ENCODE measurements at regions not wholly inside any gene's neighbourhood (a gene's known extent, or its start where the extent isn't known, plus 50 kb on each side); places are given as distances from the start of the nearest gene placed in this dataset.

DNA sequence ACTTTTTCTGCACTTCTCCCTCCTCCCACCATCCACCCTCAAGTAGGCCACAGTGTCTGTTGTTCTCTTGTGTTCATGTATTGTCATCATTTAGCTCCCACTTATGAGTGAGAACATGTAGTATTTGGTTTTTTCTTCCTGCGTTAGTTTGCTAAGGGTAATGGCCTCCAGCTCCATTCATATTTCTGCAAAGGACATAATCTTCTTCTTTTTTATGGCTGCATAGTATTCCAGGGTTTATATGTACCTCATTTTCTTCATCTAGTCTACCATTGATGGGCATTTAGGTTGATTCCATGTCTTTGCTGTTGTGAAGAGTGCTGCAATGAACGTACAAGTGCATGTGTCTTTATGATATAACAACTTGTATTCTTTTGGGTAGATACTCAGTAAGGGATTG lies 230.4 kb downstream of the ARL4A start:
- H3K9ac ChIP-seq (ENCODE audit: low read length): no peak overlapping the region
- H3K4me2 ChIP-seq (replicated peaks; ENCODE audit: low read depth, low read length, poor library complexity, severe bottlenecking): no peak overlapping the region
- Mint-ChIP-seq H3K4me1 (no peaks in the 10 kb centered on the region), H3K4me3 (no peak overlapping the region), H3K27me3 (peaks cover 4% of the 10 kb centered on the region), H3K27ac (no peak overlapping the region), H3K9me3 (ENCODE audit: insufficient read depth) (no peaks in the 10 kb centered on the region)
- H3K9me3 ChIP-seq (ENCODE audit: control extremely low read depth in 1 of 3, control insufficient read depth in 2 of 3, insufficient read depth in 1 of 3, low read length in 2 of 3): no peaks in the 10 kb centered on the region
- ATAC-seq (ENCODE audit: low read depth) (no peak), DNase-seq (no peak)
- no peaks in the 10 kb centered on the region for H3K79me2 ChIP-seq (ENCODE audit: control insufficient read depth, insufficient read depth, low read length)
- H4K20me1 ChIP-seq (ENCODE audit: control insufficient read depth, insufficient read depth, low read length, poor library complexity, severe bottlenecking): no peaks in the 10 kb centered on the region
- no peaks in the 10 kb centered on the region for H3K36me3 ChIP-seq (replicated peaks in 1 of 2; ENCODE audit: control extremely low read depth in 1 of 2, control insufficient read depth in 1 of 2, extremely low read depth in 1 of 2, insufficient read depth in 2 of 2, low read length in 1 of 2)
- no peak overlapping the region for H3K27ac ChIP-seq (ENCODE audit: low read length in 2 of 2)
- intact Hi-C loops (cut with micrococcal nuclease): no loop called here
- ChIA-PET CTCF (no interaction called here), POLR2A (no interaction called here)
- H3K27me3 ChIP-seq (replicated peaks in 1 of 4; ENCODE audit: control extremely low read depth in 1 of 4, control insufficient read depth in 3 of 4, insufficient read depth in 4 of 4, low read length in 3 of 4): no peaks in the 10 kb centered on the region
- no peak overlapping the region for H2AFZ ChIP-seq (ENCODE audit: insufficient read depth, low read depth, low read length, poor library complexity, severe bottlenecking)
- H3K4me1 ChIP-seq (ENCODE audit: control insufficient read depth in 2 of 2, insufficient read depth in 2 of 2, low read length in 2 of 2): no peaks in the 10 kb centered on the region
- TF ChIP-seq EZH2 (IDR thresholded peaks at IDR 0.05; ENCODE audit: borderline replicate concordance, insufficient read depth, low read depth, low read length, poor library complexity, severe bottlenecking): no peak
- TF ChIP-seq, protein P1, sequence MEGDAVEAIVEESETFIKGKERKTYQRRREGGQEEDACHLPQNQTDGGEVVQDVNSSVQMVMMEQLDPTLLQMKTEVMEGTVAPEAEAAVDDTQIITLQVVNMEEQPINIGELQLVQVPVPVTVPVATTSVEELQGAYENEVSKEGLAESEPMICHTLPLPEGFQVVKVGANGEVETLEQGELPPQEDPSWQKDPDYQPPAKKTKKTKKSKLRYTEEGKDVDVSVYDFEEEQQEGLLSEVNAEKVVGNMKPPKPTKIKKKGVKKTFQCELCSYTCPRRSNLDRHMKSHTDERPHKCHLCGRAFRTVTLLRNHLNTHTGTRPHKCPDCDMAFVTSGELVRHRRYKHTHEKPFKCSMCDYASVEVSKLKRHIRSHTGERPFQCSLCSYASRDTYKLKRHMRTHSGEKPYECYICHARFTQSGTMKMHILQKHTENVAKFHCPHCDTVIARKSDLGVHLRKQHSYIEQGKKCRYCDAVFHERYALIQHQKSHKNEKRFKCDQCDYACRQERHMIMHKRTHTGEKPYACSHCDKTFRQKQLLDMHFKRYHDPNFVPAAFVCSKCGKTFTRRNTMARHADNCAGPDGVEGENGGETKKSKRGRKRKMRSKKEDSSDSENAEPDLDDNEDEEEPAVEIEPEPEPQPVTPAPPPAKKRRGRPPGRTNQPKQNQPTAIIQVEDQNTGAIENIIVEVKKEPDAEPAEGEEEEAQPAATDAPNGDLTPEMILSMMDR (IDR thresholded peaks at IDR 0.05): no peak
- WGBS (ENCODE audit: insufficient coverage): no CpG with 5 or more reads among the region's 2 CpGs
- H3K4me3 ChIP-seq (ENCODE audit: control extremely low read depth in 1 of 5, extremely low read depth in 1 of 5, insufficient read depth in 1 of 5, low read depth in 2 of 5, low read length in 4 of 5): no peak overlapping the region

DNA sequence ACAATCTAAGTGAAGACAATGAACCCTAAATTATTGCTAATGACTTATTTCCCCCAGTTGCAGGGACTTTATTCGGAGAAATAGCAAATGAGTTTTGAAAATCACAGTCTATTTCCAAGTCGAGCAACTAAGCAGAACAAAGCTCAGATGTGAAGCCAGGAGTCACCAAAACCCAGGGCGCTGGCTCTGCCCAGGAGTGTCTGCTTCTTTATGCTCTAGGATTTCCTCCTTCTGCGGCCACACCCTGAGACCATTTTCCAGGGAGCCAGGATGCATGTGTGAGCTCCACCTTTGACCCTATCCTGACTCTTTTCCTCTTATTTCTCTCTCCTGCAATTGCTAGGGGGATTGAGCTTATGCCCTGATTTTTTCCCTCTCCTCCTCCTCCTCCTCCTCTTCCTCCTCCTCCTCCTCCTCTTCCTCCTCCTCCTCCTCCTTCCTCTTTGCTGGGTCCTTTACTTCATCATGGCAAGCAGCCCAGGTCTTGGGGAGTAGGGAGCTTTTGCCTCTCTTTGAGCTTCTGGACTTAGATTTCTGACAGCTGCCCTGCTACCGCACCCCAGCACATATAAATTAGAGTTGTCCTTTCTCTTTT lies 234.4 kb downstream of the ARL4A start:
- no peaks in the 10 kb centered on the region for H3K36me3 ChIP-seq (replicated peaks in 1 of 2; ENCODE audit: control extremely low read depth in 1 of 2, control insufficient read depth in 1 of 2, extremely low read depth in 1 of 2, insufficient read depth in 2 of 2, low read length in 1 of 2)
- intact Hi-C loops (cut with micrococcal nuclease): no loop called here
- Mint-ChIP-seq H3K9me3 (ENCODE audit: insufficient read depth) (no peaks in the 10 kb centered on the region), H3K27me3 (peaks cover 4% of the 10 kb centered on the region), H3K27ac (no peak overlapping the region), H3K4me1 (no peaks in the 10 kb centered on the region), H3K4me3 (no peak overlapping the region)
- H3K9me3 ChIP-seq (ENCODE audit: control extremely low read depth in 1 of 3, control insufficient read depth in 2 of 3, insufficient read depth in 1 of 3, low read length in 2 of 3): no peaks in the 10 kb centered on the region
- no peak overlapping the region for H3K27ac ChIP-seq (ENCODE audit: low read length in 2 of 2)
- H3K9ac ChIP-seq (ENCODE audit: low read length): no peak overlapping the region
- POLR2A ChIA-PET: no interaction called here
- H3K4me1 ChIP-seq (ENCODE audit: control insufficient read depth in 2 of 2, insufficient read depth in 2 of 2, low read length in 2 of 2): no peaks in the 10 kb centered on the region
- H2AFZ ChIP-seq (ENCODE audit: insufficient read depth, low read depth, low read length, poor library complexity, severe bottlenecking): no peak overlapping the region
- 64% methylated on average over 3 of the region's 5 CpGs for WGBS (ENCODE audit: insufficient coverage)
- H3K4me2 ChIP-seq (replicated peaks; ENCODE audit: low read depth, low read length, poor library complexity, severe bottlenecking): no peak overlapping the region
- no peaks in the 10 kb centered on the region for H3K79me2 ChIP-seq (ENCODE audit: control insufficient read depth, insufficient read depth, low read length)
- no peak overlapping the region for H3K4me3 ChIP-seq (ENCODE audit: control extremely low read depth in 1 of 5, extremely low read depth in 1 of 5, insufficient read depth in 1 of 5, low read depth in 2 of 5, low read length in 4 of 5)
- no peak for TF ChIP-seq EZH2 (IDR thresholded peaks at IDR 0.05; ENCODE audit: borderline replicate concordance, insufficient read depth, low read depth, low read length, poor library complexity, severe bottlenecking)
- TF ChIP-seq, protein P1 (IDR thresholded peaks at IDR 0.05): no peak
- H4K20me1 ChIP-seq (ENCODE audit: control insufficient read depth, insufficient read depth, low read length, poor library complexity, severe bottlenecking): no peaks in the 10 kb centered on the region
- ATAC-seq (ENCODE audit: low read depth) (no peak), DNase-seq (no peak)
- CTCF ChIA-PET: no interaction called here
- H3K27me3 ChIP-seq (replicated peaks in 1 of 4; ENCODE audit: control extremely low read depth in 1 of 4, control insufficient read depth in 3 of 4, insufficient read depth in 4 of 4, low read length in 3 of 4): no peaks in the 10 kb centered on the region
